ENCODE measurements at regions not wholly inside any gene's neighbourhood (a gene's known extent, or its start where the extent isn't known, plus 50 kb on each side); places are given as distances from the start of the nearest gene placed in this dataset.
A peak's percentile ranks its signal among the peaks of the same experiment; 100 is the strongest.

- H3K4me1 ChIP-seq = peaks cover 6% of the 10 kb centered on the region
- H3K4me3 ChIP-seq = no peak overlapping the region
- no peaks in the 10 kb centered on the region for H3K9me3 ChIP-seq (replicated peaks)
- H3K27ac ChIP-seq (replicated peaks) = no peak overlapping the region
- TF ChIP-seq CTCF (IDR thresholded peaks at IDR 0.05; ENCODE audit: borderline replicate concordance) = no peak
- no peaks in the 10 kb centered on the region for H3K36me3 ChIP-seq
- intact Hi-C loops (cut with micrococcal nuclease) = no loop called here
- H3K27me3 ChIP-seq (ENCODE audit: low read depth) = peaks cover 21% of the 10 kb centered on the region
- no peak for DNase-seq
These were observed 52.1 kb upstream of the DIPK1A start for GRCh38 chr1:93013145-93014065.

- Histone ChIP-seq H3K9me3 (replicated peaks) (no peaks in the 10 kb centered on the region), H3K27ac (replicated peaks) (no peak overlapping the region), H3K36me3 (no peaks in the 10 kb centered on the region), H3K4me3 (no peak overlapping the region), H3K27me3 (ENCODE audit: low read depth) (peaks cover 25% of the 10 kb centered on the region), H3K4me1 (peaks cover 6% of the 10 kb centered on the region)
- intact Hi-C loops (cut with micrococcal nuclease) = no loop called here
- no peak for TF ChIP-seq CTCF (IDR thresholded peaks at IDR 0.05; ENCODE audit: borderline replicate concordance)
- DNase-seq = no peak
These were observed 52.9 kb upstream of the DIPK1A start for GRCh38 chr1:93014168-93014567.

- Histone ChIP-seq H3K4me3 (no peak overlapping the region), H3K4me1 (peaks cover 6% of the 10 kb centered on the region), H3K27ac (replicated peaks) (no peak overlapping the region), H3K27me3 (ENCODE audit: low read depth) (peaks cover 25% of the 10 kb centered on the region), H3K9me3 (replicated peaks) (no peaks in the 10 kb centered on the region), H3K36me3 (no peaks in the 10 kb centered on the region)
- TF ChIP-seq CTCF (IDR thresholded peaks at IDR 0.05; ENCODE audit: borderline replicate concordance) = no peak
- intact Hi-C loops (cut with micrococcal nuclease) = no loop called here
- no peak for DNase-seq
These were observed 54.3 kb upstream of the DIPK1A start for GRCh38 chr1:93015590-93015989.

GRCh38 chr1:93016171-93016570 lies 54.9 kb upstream of the DIPK1A start:
- H3K27ac ChIP-seq (replicated peaks) = no peak overlapping the region
- H3K9me3 ChIP-seq (replicated peaks) = no peaks in the 10 kb centered on the region
- DNase-seq = no peak
- TF ChIP-seq CTCF (IDR thresholded peaks at IDR 0.05; ENCODE audit: borderline replicate concordance) = no peak
- intact Hi-C loops (cut with micrococcal nuclease) = no loop called here
- H3K4me3 ChIP-seq = no peak overlapping the region
- H3K27me3 ChIP-seq (ENCODE audit: low read depth) = peaks cover 25% of the 10 kb centered on the region
- peaks cover 6% of the 10 kb centered on the region for H3K4me1 ChIP-seq
- no peaks in the 10 kb centered on the region for H3K36me3 ChIP-seq

GRCh38 chr1:93021539-93022134 lies 57.4 kb upstream of the MTF2 start:
- no peak overlapping the region for H3K27ac ChIP-seq (replicated peaks)
- no peaks in the 10 kb centered on the region for H3K36me3 ChIP-seq
- no peak for DNase-seq

More at GRCh38 chr1:93021539-93022134, 57.4 kb upstream of the MTF2 start:
- intact Hi-C loops (cut with micrococcal nuclease) = no loop called here
- Histone ChIP-seq H3K9me3 (replicated peaks) (no peaks in the 10 kb centered on the region), H3K4me3 (no peak overlapping the region), H3K4me1 (no peaks in the 10 kb centered on the region), H3K27me3 (ENCODE audit: low read depth) (peaks cover 21% of the 10 kb centered on the region)
- TF ChIP-seq CTCF (IDR thresholded peaks at IDR 0.05; ENCODE audit: borderline replicate concordance) = peak; percentile 76

Measured in left ventricle myocardium inferior (tissue), 1 donor.